ENCODE measurements at regions not wholly inside any gene's neighbourhood (a gene's known extent, or its start where the extent isn't known, plus 50 kb on each side); places are given as distances from the start of the nearest gene placed in this dataset.
"Not testable (repeated sequence)": the region's sequence is repeated elsewhere in the genome, so short reads cannot be mapped to it uniquely, and the experiment has no call there.

DNA sequence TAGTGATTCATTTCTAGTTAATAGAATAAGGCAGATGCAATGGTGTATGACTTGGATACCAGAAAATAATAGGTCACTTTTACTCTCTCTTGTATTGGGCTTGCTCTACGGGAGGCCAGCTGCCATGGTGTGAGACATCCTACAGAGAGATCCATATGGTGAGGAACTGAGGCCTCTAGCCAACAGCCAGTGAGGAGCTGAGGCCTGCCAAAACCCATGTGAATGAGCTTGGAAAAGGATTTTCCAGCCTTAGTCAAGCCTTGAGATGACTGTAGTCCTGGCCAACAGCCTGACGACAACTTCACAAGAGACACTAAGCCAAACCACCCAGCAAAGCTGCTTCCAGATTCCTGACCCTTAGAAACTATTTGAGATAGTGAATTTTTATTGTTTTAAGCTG, 1300.2 kb downstream of the RAPGEF2 start:
- no peak for DNase-seq (ENCODE audit: low read depth)
- no peak overlapping the region for H3K4me3 ChIP-seq (ENCODE audit: low read depth, low read length)
- TF ChIP-seq, protein P1, sequence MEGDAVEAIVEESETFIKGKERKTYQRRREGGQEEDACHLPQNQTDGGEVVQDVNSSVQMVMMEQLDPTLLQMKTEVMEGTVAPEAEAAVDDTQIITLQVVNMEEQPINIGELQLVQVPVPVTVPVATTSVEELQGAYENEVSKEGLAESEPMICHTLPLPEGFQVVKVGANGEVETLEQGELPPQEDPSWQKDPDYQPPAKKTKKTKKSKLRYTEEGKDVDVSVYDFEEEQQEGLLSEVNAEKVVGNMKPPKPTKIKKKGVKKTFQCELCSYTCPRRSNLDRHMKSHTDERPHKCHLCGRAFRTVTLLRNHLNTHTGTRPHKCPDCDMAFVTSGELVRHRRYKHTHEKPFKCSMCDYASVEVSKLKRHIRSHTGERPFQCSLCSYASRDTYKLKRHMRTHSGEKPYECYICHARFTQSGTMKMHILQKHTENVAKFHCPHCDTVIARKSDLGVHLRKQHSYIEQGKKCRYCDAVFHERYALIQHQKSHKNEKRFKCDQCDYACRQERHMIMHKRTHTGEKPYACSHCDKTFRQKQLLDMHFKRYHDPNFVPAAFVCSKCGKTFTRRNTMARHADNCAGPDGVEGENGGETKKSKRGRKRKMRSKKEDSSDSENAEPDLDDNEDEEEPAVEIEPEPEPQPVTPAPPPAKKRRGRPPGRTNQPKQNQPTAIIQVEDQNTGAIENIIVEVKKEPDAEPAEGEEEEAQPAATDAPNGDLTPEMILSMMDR (IDR thresholded peaks at IDR 0.05; ENCODE audit: control insufficient read depth, extremely low read depth, insufficient read depth): no peak

DNA sequence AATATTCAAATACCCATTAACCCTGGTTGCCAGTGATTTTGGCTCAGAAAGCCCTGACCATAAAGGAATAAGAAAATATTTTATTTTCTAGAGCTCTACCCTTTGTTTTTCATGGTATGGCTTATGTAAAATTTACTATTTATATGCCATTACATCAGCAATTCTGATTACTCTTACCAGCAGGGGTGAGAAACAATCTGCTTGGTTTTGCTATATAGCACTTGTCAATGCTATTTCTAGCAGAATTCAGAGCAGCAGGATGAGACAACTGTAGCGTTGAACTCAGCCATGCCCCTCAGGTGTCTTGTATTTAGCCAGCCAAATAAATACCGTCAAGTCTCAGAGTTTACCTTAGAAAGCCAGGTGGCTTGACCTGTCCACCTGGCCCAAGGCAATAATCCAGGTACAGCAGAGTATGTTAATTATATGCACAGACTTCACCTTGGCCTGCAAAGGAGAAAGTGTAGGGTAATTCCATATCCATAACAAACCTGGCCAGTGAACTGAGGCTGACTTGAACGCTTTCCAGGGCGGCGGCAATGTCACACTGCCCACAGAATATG, 1303.5 kb downstream of the RAPGEF2 start:
- no peak overlapping the region for H3K4me3 ChIP-seq (ENCODE audit: low read depth, low read length)
- no peak for DNase-seq (ENCODE audit: low read depth)
- TF ChIP-seq, protein P1 (IDR thresholded peaks at IDR 0.05; ENCODE audit: control insufficient read depth, extremely low read depth, insufficient read depth): no peak

DNA sequence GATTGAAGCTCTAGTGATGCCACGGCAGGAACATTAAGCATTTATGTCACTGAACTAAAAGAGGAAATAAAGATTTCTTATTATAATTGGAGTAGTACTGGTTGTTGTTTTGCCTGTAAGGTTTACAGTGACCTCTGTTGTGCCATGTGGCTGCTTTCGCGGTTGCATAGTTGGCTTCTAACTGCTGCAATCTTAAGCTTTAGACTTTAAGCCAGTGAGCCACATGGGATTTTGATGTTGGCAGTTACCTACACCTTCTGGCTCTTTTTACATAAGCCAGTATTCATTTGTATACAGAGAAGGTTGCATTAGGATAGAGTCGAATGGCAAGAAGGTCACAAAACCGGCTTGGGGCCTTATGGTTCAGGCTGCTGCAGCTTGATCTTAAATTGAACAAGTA, 1311.6 kb downstream of the RAPGEF2 start:
- TF ChIP-seq, protein P1 (IDR thresholded peaks at IDR 0.05; ENCODE audit: control insufficient read depth, extremely low read depth, insufficient read depth): no peak

DNA sequence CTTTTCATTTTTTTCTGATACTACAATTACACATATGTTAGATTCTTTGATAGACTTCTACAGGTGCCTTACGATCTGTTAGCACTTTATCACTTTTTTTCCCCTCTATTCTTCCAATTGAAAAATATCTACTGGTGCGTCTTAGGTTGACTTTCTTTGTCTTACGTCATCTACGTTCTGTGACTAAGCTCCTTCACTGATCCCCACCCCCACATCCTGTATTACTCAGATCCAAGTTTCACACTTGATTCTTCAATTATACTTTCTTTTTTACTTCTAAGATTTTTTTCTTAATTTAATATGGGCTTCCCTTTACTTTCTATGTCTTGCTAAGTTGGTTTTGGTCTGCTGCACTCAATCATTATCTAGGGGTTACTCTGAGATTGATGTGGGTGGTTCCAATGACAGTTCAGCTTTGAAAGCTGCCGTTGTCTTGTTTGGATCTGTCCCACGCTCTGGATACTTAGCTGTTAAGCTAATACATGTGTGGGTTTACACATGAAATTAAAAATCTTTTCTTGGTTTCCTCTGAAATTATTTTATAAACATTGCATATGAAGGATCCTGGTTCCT, 1321.1 kb downstream of the RAPGEF2 start:
- no peak for DNase-seq (ENCODE audit: low read depth)
- TF ChIP-seq, protein P1 (IDR thresholded peaks at IDR 0.05; ENCODE audit: control insufficient read depth, extremely low read depth, insufficient read depth): no peak
- no peak overlapping the region for H3K4me3 ChIP-seq (ENCODE audit: low read depth, low read length)

More for the DNA sequence above, 1311.6 kb downstream of the RAPGEF2 start:
- H3K4me3 ChIP-seq (ENCODE audit: low read depth, low read length): no peak overlapping the region
- DNase-seq (ENCODE audit: low read depth): no peak

DNA sequence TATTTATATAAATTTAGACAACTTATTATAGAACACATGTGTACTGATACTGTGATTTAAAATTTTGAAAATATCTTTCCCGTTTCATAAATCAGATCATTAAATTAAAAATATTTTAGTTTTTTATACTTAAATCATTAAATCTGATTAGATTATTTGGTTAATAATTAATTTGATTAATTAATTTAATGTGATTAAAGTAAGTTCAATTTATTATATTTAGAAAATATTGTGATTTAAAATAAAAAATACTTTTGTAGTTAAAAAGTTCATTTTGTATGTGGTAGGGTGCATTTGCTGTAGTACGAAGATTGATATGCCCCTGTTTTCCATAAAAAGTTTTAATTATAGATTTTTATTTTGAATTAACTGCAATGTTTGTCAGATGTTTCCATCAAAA, 1323.4 kb downstream of the RAPGEF2 start:
- no peak for DNase-seq (ENCODE audit: low read depth)
- TF ChIP-seq, protein P1 (IDR thresholded peaks at IDR 0.05; ENCODE audit: control insufficient read depth, extremely low read depth, insufficient read depth): no peak
- H3K4me3 ChIP-seq (ENCODE audit: low read depth, low read length): no peak overlapping the region

DNA sequence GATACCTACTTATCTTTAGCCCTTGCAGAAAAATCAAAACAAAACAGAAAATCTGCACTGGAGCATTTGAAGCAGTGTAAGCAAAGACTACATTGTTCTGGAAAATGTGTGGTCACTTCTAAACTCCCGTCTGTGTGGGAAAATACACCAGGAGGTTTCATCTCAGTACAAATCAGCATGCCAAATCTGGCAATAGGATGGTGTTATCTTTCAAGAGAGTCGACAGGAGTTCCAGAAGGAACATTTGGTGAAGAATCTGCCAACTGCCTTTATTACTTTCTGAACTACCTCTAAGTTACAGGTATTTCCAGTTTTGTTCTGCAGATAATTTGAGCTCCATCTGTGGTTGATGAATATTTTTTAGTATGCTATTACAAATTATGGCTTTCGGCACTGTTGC, 1348.0 kb downstream of the RAPGEF2 start:
- no peak overlapping the region for H3K4me3 ChIP-seq (ENCODE audit: low read depth, low read length)
- TF ChIP-seq, protein P1 (IDR thresholded peaks at IDR 0.05; ENCODE audit: control insufficient read depth, extremely low read depth, insufficient read depth): no peak
- peak; percentile 28 for DNase-seq (ENCODE audit: low read depth)

DNA sequence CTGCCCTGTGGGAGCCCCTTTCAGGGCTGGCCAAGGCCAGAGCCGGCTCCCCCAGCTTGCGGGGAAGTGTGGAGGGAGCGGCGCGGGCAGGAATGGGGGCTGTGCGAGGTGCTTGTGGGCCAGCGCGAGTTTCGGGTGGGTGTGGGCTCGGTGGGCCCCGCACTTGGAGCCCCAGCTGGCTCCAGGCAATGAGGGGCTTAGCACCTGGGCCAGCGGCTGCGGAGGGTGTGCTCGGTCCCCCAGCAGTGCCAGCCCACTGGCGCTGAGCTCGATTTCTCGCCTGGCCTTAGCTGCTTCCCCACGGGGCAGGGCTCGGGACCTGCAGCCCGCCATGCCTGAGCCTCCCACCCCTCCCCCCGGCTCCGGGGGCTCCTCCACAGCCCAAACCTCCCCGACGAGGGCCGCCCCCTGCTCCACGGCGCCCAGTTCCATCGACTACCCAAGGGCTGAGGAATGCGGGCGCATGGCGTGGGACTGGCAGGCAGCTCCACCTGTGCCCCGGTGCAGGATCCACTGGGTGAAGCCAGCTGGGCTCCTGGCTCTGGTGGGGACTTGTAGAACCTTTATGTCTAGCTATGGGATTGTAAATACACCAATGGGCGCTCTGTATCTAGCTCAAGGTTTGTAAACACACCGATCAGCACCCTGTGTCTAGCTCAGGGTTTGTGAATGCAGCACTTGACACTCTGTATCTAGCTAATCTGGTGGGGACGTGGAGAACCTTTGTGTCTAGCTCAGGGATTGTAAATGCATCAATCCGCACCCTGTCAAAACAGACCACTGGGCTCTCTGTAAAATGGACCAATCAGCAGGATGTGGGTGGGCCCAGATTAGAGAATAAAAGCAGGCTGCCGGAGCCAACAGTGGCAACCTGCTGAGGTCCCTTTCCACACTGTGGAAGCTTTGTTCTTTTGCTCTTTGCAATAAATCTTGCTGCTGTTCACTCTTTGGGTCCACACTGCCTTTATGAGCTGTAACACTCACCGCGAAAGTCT, 1379.1 kb downstream of the RAPGEF2 start:
- H3K4me3 ChIP-seq (ENCODE audit: low read depth, low read length): not testable (repeated sequence)

More for the DNA sequence above, 1379.1 kb downstream of the RAPGEF2 start:
- DNase-seq (ENCODE audit: low read depth): not testable (repeated sequence)
